ENCODE measurements at regions not wholly inside any gene's neighbourhood (a gene's known extent, or its start where the extent isn't known, plus 50 kb on each side); places are given as distances from the start of the nearest gene placed in this dataset.
"Not testable (repeated sequence)": the region's sequence is repeated elsewhere in the genome, so short reads cannot be mapped to it uniquely, and the experiment has no call there.

DNA sequence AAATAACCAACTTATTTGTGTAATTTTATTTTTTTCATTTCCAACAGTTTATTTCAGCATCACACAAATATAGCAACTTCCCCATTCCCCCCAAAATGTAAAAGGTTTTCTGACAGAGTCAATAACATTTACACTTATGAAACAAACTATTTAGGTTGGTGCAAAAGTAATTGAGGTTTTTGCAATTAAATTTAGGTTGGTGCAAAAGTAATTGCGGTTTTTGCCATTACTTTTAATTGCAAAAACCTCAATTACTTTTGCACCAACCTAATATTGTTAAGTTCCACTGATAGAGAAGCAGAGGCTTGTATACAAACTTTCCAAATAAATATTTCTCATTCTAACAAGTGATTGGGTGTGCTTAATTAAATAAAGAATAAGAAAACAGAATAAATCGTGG lies 270.9 kb upstream of the DUSP10 start:
- 89% methylated on average over 2 of the region's 2 CpGs for WGBS
- Histone ChIP-seq H3K4me3 (ENCODE audit: low read length) (no peak overlapping the region), H3K36me3 (ENCODE audit: insufficient read depth, low read length) (no peaks in the 10 kb centered on the region), H3K27ac (ENCODE audit: low read depth, low read length) (no peak overlapping the region), H3K27me3 (ENCODE audit: insufficient read depth, low read length) (no peaks in the 10 kb centered on the region), H3K4me1 (ENCODE audit: insufficient read depth, low read length) (no peaks in the 10 kb centered on the region), H3K9ac (ENCODE audit: low read depth, low read length) (no peak overlapping the region), H3K9me3 (ENCODE audit: insufficient read depth, low read depth, low read length) (0 out of 2 replicates have a peak, but pooled peaks cover 4% of the 10 kb centered on the region)

DNA sequence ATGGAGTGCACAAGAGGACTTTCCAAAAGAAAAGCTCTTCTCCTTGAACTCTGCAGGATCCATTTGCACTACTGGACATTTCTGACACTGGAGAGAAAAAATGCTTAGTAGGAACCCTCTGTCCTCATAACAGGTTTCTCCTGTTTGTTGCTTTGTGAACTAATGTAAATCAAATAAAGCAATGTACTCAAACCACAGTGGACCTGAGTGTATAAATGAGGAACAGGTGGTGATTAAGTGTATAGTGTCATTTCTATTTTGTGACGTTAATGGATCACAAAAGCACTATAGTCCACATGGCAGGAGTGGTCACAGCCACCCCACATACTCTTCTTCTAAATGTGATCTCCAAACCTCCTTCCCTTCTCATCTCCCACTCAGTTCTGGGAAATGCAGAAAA lies 268.4 kb upstream of the DUSP10 start:
- no peak overlapping the region for H3K27ac ChIP-seq (ENCODE audit: low read depth, low read length)
- 0 out of 2 replicates have a peak, but pooled peaks cover 4% of the 10 kb centered on the region for H3K9me3 ChIP-seq (ENCODE audit: insufficient read depth, low read depth, low read length)
- H3K4me1 ChIP-seq (ENCODE audit: insufficient read depth, low read length), result no peaks in the 10 kb centered on the region
- no peaks in the 10 kb centered on the region for H3K36me3 ChIP-seq (ENCODE audit: insufficient read depth, low read length)
- WGBS, result no CpG with 5 or more reads among the region's 1 CpG
- no peak overlapping the region for H3K9ac ChIP-seq (ENCODE audit: low read depth, low read length)
- H3K4me3 ChIP-seq (ENCODE audit: low read length), result no peak overlapping the region
- H3K27me3 ChIP-seq (ENCODE audit: insufficient read depth, low read length), result no peaks in the 10 kb centered on the region

DNA sequence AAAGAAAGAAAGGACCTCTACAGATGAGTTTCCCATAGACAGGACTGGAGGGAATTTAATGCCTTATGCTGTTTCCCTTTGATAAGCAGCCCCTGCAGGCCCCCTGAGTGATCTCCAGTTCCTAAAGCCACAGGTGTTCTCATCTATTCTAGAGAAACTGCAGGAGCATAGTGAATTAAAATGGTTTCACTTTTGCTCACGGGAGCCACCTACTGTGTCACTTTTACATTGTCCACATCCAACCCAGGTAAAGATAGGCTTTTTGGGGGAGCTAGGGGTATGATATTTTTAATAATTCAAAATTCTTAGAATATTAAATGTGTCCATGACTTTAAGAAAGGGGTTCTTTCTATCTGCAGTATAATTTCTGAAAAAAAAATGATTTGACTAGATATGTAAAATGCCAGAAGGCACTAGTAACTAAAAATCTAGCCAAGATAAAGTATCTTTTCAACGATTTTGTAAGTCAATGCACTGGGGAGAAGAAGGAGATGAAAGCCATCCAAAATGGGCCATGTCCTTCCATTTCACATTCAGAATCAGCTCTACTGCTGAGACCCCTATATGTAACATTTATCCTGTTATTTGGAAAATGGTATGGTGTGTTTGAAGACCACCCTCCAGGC lies 267.3 kb upstream of the DUSP10 start:
- Histone ChIP-seq H3K9me3 (ENCODE audit: insufficient read depth, low read depth, low read length) (0 out of 2 replicates have a peak, but pooled peaks cover 4% of the 10 kb centered on the region), H3K27ac (ENCODE audit: low read depth, low read length) (no peak overlapping the region; the same call in 1 of the 2 replicates), H3K36me3 (ENCODE audit: insufficient read depth, low read length) (no peaks in the 10 kb centered on the region), H3K27me3 (ENCODE audit: insufficient read depth, low read length) (no peaks in the 10 kb centered on the region), H3K4me3 (ENCODE audit: low read length) (no peak overlapping the region), H3K9ac (ENCODE audit: low read depth, low read length) (no peak overlapping the region), H3K4me1 (ENCODE audit: insufficient read depth, low read length) (no peaks in the 10 kb centered on the region)
- WGBS, result 100% methylated on average over 1 of the region's 2 CpGs

DNA sequence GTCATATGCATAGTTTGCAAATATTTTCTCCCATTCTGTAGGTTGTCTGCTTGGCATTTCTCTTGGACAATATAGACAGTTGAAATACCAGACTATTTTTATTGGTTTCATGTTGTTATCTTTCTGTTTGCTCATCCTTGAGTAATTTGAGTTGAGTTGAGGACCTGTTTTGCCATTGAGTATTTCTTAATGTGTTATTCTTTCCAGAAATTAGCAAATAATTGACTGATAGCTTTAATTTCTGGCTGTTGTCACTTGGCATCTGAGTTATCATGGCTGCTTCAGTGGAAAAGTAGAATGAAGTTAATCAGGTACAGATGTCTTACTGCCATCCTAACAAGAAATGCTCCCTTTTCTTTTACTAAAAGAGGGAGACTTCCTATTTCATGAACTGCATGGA lies 264.8 kb upstream of the DUSP10 start:
- no peaks in the 10 kb centered on the region for H3K27me3 ChIP-seq (ENCODE audit: insufficient read depth, low read length)
- no peak overlapping the region for H3K4me3 ChIP-seq (ENCODE audit: low read length)

DNA sequence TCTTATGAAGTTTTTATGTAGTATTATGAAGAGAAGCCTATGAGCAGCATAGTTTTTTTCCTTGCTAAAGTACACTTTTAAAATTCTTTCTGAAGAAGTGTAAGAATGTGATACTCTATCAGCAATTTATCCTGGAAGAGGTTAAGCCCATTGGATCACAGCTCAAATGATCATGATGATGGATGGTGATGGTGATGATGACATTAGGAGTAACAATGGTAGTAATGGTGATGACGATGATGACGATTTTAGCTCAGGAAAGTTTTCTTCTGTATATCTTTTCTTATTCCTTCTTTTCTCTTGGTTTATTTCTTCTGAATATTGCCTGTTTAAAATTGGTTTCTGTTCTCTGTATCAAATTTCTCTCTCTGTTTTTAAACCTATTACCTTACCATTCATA lies 262.9 kb upstream of the DUSP10 start:
- no peaks in the 10 kb centered on the region for H3K4me1 ChIP-seq (ENCODE audit: insufficient read depth, low read length)
- 92% methylated on average over 2 of the region's 2 CpGs for WGBS

More for the DNA sequence above, 264.8 kb upstream of the DUSP10 start:
- Histone ChIP-seq H3K27ac (ENCODE audit: low read depth, low read length) (no peak overlapping the region), H3K9me3 (ENCODE audit: insufficient read depth, low read depth, low read length) (0 out of 2 replicates have a peak, but pooled peaks cover 4% of the 10 kb centered on the region), H3K9ac (ENCODE audit: low read depth, low read length) (no peak overlapping the region), H3K4me1 (ENCODE audit: insufficient read depth, low read length) (no peaks in the 10 kb centered on the region), H3K36me3 (ENCODE audit: insufficient read depth, low read length) (no peaks in the 10 kb centered on the region)

DNA sequence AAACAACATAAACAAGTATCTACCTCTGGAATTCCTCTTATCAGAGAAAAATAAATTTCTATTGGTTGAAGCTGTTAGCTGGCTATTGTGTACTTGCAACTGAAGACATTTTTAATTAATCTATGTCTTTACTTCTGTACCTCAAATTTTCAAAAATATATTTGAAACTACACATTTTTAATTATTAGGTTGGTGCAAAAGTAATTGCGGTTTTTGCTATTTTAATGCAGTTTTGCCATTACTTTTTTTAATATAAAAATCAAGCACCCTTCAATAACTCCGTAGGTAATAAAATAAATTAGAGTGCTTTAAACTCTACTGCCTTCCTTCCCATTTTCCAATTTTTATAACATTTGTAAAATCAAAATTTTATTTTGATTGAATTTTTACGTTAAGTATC lies 262.1 kb upstream of the DUSP10 start:
- Histone ChIP-seq H3K4me3 (ENCODE audit: low read length) (no peak overlapping the region), H3K27me3 (ENCODE audit: insufficient read depth, low read length) (no peaks in the 10 kb centered on the region), H3K4me1 (ENCODE audit: insufficient read depth, low read length) (no peaks in the 10 kb centered on the region), H3K9ac (ENCODE audit: low read depth, low read length) (no peak overlapping the region), H3K36me3 (ENCODE audit: insufficient read depth, low read length) (no peaks in the 10 kb centered on the region), H3K27ac (ENCODE audit: low read depth, low read length) (no peak overlapping the region), H3K9me3 (ENCODE audit: insufficient read depth, low read depth, low read length) (no peaks in the 10 kb centered on the region)
- no CpG with 5 or more reads among the region's 3 CpGs for WGBS

More for the DNA sequence above, 262.9 kb upstream of the DUSP10 start:
- no peaks in the 10 kb centered on the region for H3K36me3 ChIP-seq (ENCODE audit: insufficient read depth, low read length)
- no peak overlapping the region for H3K9ac ChIP-seq (ENCODE audit: low read depth, low read length)
- no peaks in the 10 kb centered on the region for H3K27me3 ChIP-seq (ENCODE audit: insufficient read depth, low read length)
- H3K9me3 ChIP-seq (ENCODE audit: insufficient read depth, low read depth, low read length), result no peaks in the 10 kb centered on the region
- H3K27ac ChIP-seq (ENCODE audit: low read depth, low read length), result no peak overlapping the region
- no peak overlapping the region for H3K4me3 ChIP-seq (ENCODE audit: low read length)

DNA sequence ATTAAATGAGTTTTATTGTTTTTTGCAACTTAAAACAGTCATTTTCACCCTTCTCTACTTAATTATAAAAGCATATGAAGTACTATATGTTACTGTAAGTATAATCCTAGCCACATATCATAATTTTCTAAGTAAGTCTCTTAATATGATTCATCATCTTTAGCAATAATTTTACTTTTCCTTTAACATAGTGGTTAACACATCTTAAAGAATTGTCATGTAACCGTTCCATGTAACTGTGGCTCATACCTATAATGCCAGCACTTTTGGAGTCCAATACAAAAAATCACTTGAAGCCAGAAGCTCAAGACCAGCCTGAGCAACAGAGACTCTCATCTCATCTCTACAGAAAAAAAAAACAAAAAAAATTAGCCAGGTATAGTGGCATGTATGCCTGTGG lies 260.6 kb upstream of the DUSP10 start:
- WGBS, result 90% methylated on average over 1 of the region's 1 CpG
- no peaks in the 10 kb centered on the region for H3K36me3 ChIP-seq (ENCODE audit: insufficient read depth, low read length)
- no peaks in the 10 kb centered on the region for H3K4me1 ChIP-seq (ENCODE audit: insufficient read depth, low read length)
- H3K27ac ChIP-seq (ENCODE audit: low read depth, low read length), result no peak overlapping the region
- H3K4me3 ChIP-seq (ENCODE audit: low read length), result no peak overlapping the region
- H3K27me3 ChIP-seq (ENCODE audit: insufficient read depth, low read length), result no peaks in the 10 kb centered on the region
- no peak overlapping the region for H3K9ac ChIP-seq (ENCODE audit: low read depth, low read length)
- H3K9me3 ChIP-seq (ENCODE audit: insufficient read depth, low read depth, low read length), result no peaks in the 10 kb centered on the region

DNA sequence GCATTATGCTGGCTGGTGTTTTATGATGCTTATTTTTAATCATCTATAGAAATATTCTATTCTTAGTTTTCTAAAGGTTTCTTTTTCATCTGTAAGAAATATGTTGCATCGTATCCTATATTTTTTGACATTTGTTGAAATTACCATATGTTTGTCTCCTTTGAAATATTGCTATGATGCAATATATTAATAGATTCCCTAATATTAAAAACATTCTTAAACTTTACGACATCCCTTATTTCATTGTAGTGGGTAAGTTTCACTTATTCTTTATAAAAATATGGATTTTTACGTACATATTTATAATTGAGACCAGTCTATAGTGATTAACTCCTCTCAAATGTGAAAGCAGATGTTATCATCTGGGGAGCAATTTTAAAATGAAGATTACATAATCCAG lies 258.2 kb upstream of the DUSP10 start:
- H3K27ac ChIP-seq (ENCODE audit: low read depth, low read length), result no peak overlapping the region
- H3K4me1 ChIP-seq (ENCODE audit: insufficient read depth, low read length), result no peaks in the 10 kb centered on the region
- H3K9me3 ChIP-seq (ENCODE audit: insufficient read depth, low read depth, low read length), result no peaks in the 10 kb centered on the region
- no peak overlapping the region for H3K9ac ChIP-seq (ENCODE audit: low read depth, low read length)
- H3K27me3 ChIP-seq (ENCODE audit: insufficient read depth, low read length), result no peaks in the 10 kb centered on the region
- WGBS, result no CpG with 5 or more reads among the region's 3 CpGs
- H3K36me3 ChIP-seq (ENCODE audit: insufficient read depth, low read length), result no peaks in the 10 kb centered on the region
- no peak overlapping the region for H3K4me3 ChIP-seq (ENCODE audit: low read length)

DNA sequence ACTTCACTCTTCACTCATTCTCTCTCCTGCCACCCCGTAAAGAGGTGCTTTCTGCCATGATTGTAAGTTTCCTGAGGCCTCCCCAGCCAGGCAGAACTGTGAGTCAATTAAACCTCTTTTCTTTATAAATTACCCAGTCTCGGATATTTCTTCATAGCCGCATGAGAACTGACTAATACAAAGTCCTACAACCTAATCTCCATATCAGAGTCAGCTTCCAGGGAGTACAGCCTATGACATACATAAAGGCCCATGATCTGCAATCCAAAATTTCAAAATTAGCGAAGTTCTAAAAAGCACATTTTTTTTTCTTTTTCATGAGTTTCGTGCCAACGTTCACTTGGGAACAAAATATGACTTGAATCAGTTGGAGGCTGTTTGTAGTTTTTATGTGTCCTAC lies 256.9 kb upstream of the DUSP10 start:
- Histone ChIP-seq H3K9me3 (ENCODE audit: insufficient read depth, low read depth, low read length) (no peaks in the 10 kb centered on the region), H3K36me3 (ENCODE audit: insufficient read depth, low read length) (no peaks in the 10 kb centered on the region), H3K27ac (ENCODE audit: low read depth, low read length) (no peak overlapping the region), H3K4me3 (ENCODE audit: low read length) (no peak overlapping the region), H3K27me3 (ENCODE audit: insufficient read depth, low read length) (no peaks in the 10 kb centered on the region), H3K9ac (ENCODE audit: low read depth, low read length) (no peak overlapping the region), H3K4me1 (ENCODE audit: insufficient read depth, low read length) (no peaks in the 10 kb centered on the region)
- WGBS, result 81% methylated on average over 6 of the region's 6 CpGs

DNA sequence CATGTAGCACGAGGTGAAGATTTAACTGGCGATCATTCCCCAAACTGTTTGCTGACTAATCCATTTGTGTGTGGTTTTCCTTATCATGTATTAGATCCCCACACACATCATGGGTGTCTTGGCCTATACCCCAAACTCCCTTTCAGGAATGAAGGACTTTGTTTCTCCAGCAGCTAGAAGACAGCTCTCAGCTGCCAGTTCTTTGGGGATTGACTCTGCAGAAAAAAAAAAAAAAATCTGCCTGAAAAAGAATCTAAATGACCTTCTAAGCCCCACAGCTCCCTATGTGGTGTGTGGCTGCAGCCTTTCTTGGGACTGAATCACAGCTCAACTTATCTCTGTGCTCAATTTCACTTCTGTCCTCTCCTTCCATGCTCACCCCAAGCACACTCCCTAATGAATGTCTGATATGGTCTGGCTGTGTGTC lies 256.3 kb upstream of the DUSP10 start:
- no peaks in the 10 kb centered on the region for H3K36me3 ChIP-seq (ENCODE audit: insufficient read depth, low read length)
- H3K27me3 ChIP-seq (ENCODE audit: insufficient read depth, low read length), result no peaks in the 10 kb centered on the region
- H3K27ac ChIP-seq (ENCODE audit: low read depth, low read length), result no peak overlapping the region
- H3K9ac ChIP-seq (ENCODE audit: low read depth, low read length), result no peak overlapping the region
- WGBS, result 82% methylated on average over 2 of the region's 2 CpGs
- H3K4me3 ChIP-seq (ENCODE audit: low read length), result no peak overlapping the region
- H3K9me3 ChIP-seq (ENCODE audit: insufficient read depth, low read depth, low read length), result no peaks in the 10 kb centered on the region
- no peaks in the 10 kb centered on the region for H3K4me1 ChIP-seq (ENCODE audit: insufficient read depth, low read length)

DNA sequence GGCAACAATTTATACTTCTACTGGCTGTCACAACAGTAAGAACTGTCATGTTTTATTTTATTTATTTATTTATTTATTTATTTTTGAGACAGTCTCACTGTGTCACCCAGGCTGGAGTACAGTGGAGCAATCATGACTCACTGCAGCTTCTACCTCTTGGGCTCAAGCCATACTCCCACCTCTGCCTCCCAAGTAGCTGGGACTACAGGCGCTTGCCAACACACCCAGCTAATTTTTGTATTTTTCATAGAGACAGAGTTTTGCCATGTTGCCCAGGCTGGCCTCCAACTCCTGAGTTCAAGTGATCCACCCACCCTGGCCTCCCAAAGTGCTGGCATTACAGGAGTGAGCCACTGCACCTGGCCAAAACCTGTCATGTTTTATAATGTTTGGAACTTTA lies 255.1 kb upstream of the DUSP10 start:
- H3K9me3 ChIP-seq (ENCODE audit: insufficient read depth, low read depth, low read length); H3K9ac ChIP-seq (ENCODE audit: low read depth, low read length); H3K27me3 ChIP-seq (ENCODE audit: insufficient read depth, low read length); H3K27ac ChIP-seq (ENCODE audit: low read depth, low read length); H3K36me3 ChIP-seq (ENCODE audit: insufficient read depth, low read length); H3K4me3 ChIP-seq (ENCODE audit: low read length); H3K4me1 ChIP-seq (ENCODE audit: insufficient read depth, low read length): not testable (repeated sequence)
- 87% methylated on average over 1 of the region's 1 CpG for WGBS

DNA sequence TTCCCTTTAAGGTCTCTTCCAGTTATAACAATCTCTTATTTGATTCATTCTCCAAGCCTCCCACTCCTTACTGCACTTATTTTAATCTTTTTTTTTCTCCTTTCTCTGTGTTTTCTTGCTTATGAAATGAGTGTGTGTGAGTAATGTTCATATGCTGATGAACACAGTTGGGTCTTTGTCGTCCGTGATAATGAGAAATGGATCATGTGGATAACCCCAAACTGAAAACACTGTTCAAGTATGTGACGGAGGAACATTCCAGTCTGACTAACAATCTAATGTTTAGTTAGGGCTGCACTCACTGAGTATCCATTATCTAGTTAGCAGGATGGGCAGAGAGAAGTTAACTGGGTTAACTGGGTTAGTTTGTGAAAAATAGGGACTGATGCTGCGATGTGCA lies 253.1 kb upstream of the DUSP10 start:
- H3K4me3 ChIP-seq (ENCODE audit: low read length), result no peak overlapping the region
- no peak overlapping the region for H3K9ac ChIP-seq (ENCODE audit: low read depth, low read length)
- H3K9me3 ChIP-seq (ENCODE audit: insufficient read depth, low read depth, low read length), result no peaks in the 10 kb centered on the region
- H3K36me3 ChIP-seq (ENCODE audit: insufficient read depth, low read length), result no peaks in the 10 kb centered on the region
- no peak overlapping the region for H3K27ac ChIP-seq (ENCODE audit: low read depth, low read length)
- no peaks in the 10 kb centered on the region for H3K27me3 ChIP-seq (ENCODE audit: insufficient read depth, low read length)
- 71% methylated on average over 4 of the region's 4 CpGs for WGBS
- H3K4me1 ChIP-seq (ENCODE audit: insufficient read depth, low read length), result no peaks in the 10 kb centered on the region; the same call in 1 of the 2 replicates
